Endothelial cell of umbilical vein (primary cell): ENCODE measurements at regions not wholly inside any gene's neighbourhood (a gene's known extent, or its start where the extent isn't known, plus 50 kb on each side); places are given as distances from the start of the nearest gene placed in this dataset.

Source experiments
- CTCF ChIP-seq, 2 donors: IDR thresholded peaks; 1 replicate in 1 of 2; 2 replicates in 1 of 2; pipeline ENCODE4 v1.5.1; 2011; ENCODE audit warnings: low read length in 2 of 2, mild to moderate bottlenecking in 2 of 2, moderate library complexity in 2 of 2, control low read depth in 1 of 2, inconsistent platforms in 1 of 2, low read depth in 1 of 2; ENCODE audit not compliant: insufficient read depth in 1 of 2; ENCODE audit errors: extremely low read depth in 1 of 2
- EZH2 ChIP-seq: IDR thresholded peaks from 2 replicates; pipeline ENCODE4 v1.6.1; 2012; ENCODE audit warnings: borderline replicate concordance, low read depth, mild to moderate bottlenecking, moderate library complexity, low read length, inconsistent platforms; ENCODE audit not compliant: severe bottlenecking
- FOS ChIP-seq: IDR thresholded peaks from 2 replicates; pipeline ENCODE4 v1.6.1; 2011; ENCODE audit warnings: mild to moderate bottlenecking, low read length, moderate library complexity, borderline replicate concordance; ENCODE audit not compliant: insufficient read depth
- GATA2 ChIP-seq: IDR thresholded peaks from 2 replicates; pipeline ENCODE4 v1.7.0; 2011; ENCODE audit warnings: low read depth, mild to moderate bottlenecking, moderate library complexity, mixed read lengths, low read length; ENCODE audit not compliant: insufficient read length, insufficient read depth
- JUN ChIP-seq: IDR thresholded peaks from 2 replicates; pipeline ENCODE4 v1.6.1; 2011; ENCODE audit warnings: borderline replicate concordance, low read depth; ENCODE audit not compliant: insufficient read length, insufficient read depth
- MAX ChIP-seq: IDR thresholded peaks from 2 replicates; pipeline ENCODE4 v1.6.1; 2011; ENCODE audit not compliant: insufficient read depth, insufficient read length
- MYC ChIP-seq: IDR thresholded peaks from one replicate; pipeline ENCODE4 v1.6.1; 2011; ENCODE audit warnings: mild to moderate bottlenecking, low read depth, low read length
- POLR2A ChIP-seq: IDR thresholded peaks from 2 replicates; pipeline ENCODE4 v1.6.1; 2012; ENCODE audit warnings: low read depth, mild to moderate bottlenecking, control low read depth, low read length
- POLR2AphosphoS5 ChIP-seq: IDR thresholded peaks from 2 replicates; pipeline ENCODE4 v1.6.1; 2012; ENCODE audit warnings: low read depth, mild to moderate bottlenecking, control low read depth, low read length, moderate library complexity; ENCODE audit not compliant: insufficient read depth

DNA sequence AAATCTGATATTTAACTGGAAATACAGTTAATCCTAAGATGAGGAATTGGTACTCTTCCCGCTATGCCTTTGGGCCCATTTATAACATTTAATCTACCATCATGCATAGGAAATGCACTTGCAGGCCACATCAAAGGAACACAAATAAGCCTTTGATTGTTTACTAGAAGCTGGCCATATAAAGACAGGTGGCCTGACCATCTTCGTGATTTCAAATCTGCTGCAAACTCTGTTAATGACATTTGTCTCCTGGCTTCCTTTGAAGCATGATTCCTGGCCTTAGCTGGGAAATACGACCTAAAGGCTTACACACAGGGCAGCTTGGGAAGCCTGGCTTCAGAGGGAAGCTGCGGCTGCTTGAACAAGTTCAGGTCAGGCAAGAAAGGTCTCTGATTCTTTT is 552.1 kb downstream of the CDH26 start:
- TF ChIP-seq CTCF (IDR thresholded peaks at IDR 0.05; ENCODE audit: extremely low read depth in 1 of 2, insufficient read depth in 1 of 2, low read depth in 1 of 2, low read length in 2 of 2): no peak
- TF ChIP-seq EZH2: no peak
- no peak for TF ChIP-seq POLR2A
- no peak for TF ChIP-seq MYC
- TF ChIP-seq FOS: no peak
- no peak for TF ChIP-seq POLR2AphosphoS5
- no peak for TF ChIP-seq MAX
- no peak for TF ChIP-seq JUN
- TF ChIP-seq GATA2: no peak
